ENCODE measurements at regions not wholly inside any gene's neighbourhood (a gene's known extent, or its start where the extent isn't known, plus 50 kb on each side); places are given as distances from the start of the nearest gene placed in this dataset.

DNA sequence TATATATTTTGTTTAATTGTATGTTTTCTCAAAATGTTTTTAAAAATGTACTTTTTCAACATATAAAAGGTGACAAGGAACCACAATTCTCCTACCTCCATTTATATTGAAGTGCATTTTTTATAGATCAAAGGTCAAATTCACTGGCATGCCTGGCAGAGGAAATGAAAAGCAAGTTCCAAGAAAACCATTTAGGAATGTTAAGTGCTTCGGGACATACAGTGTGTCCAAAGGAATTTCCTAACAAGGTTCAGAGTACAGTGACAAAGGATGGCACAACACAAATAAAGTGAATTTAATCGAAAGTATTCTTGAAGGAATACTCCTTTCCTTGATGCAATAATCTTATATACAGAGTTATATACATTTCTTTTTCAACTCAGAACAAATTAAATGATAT lies 242.3 kb downstream of the CCER1 start:
- Mint-ChIP-seq H3K9me3 (ENCODE audit: low read depth, unreplicated experiment) (no peaks in the 10 kb centered on the region), H3K27me3 (ENCODE audit: unreplicated experiment) (no peaks in the 10 kb centered on the region), H3K4me3 (ENCODE audit: low read depth, unreplicated experiment) (no peak overlapping the region), H3K4me1 (ENCODE audit: low read depth, unreplicated experiment) (peaks cover 10% of the 10 kb centered on the region), H3K27ac (ENCODE audit: unreplicated experiment) (no peak overlapping the region), H3K36me3 (ENCODE audit: insufficient read depth, unreplicated experiment) (no peaks in the 10 kb centered on the region)
- no peak for DNase-seq
- no TSS peak for BruUV-seq (replicated peaks)
- TF ChIP-seq, protein P1, sequence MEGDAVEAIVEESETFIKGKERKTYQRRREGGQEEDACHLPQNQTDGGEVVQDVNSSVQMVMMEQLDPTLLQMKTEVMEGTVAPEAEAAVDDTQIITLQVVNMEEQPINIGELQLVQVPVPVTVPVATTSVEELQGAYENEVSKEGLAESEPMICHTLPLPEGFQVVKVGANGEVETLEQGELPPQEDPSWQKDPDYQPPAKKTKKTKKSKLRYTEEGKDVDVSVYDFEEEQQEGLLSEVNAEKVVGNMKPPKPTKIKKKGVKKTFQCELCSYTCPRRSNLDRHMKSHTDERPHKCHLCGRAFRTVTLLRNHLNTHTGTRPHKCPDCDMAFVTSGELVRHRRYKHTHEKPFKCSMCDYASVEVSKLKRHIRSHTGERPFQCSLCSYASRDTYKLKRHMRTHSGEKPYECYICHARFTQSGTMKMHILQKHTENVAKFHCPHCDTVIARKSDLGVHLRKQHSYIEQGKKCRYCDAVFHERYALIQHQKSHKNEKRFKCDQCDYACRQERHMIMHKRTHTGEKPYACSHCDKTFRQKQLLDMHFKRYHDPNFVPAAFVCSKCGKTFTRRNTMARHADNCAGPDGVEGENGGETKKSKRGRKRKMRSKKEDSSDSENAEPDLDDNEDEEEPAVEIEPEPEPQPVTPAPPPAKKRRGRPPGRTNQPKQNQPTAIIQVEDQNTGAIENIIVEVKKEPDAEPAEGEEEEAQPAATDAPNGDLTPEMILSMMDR (IDR thresholded peaks at IDR 0.05; ENCODE audit: unreplicated experiment): no peak
- CTCF ChIA-PET: no interaction called here
- intact Hi-C loops (cut with micrococcal nuclease; ENCODE audit: unreplicated experiment): loop anchor here (5.0 kb wide), 1 partner anchor 145 kb away; no protein-coding TSS in a partner anchor

GRCh38 chr12:90710711-90711110 lies 244.3 kb downstream of the CCER1 start:
- H3K27ac Mint-ChIP-seq (ENCODE audit: unreplicated experiment): peak overlapping the region; percentile 13
- CTCF ChIA-PET: no interaction called here
- BruUV-seq (replicated peaks): no TSS peak
- intact Hi-C loops (cut with micrococcal nuclease; ENCODE audit: unreplicated experiment): loop anchor here (5.0 kb wide), 1 partner anchor 147 kb away; no protein-coding TSS in a partner anchor
- H3K36me3 Mint-ChIP-seq (ENCODE audit: insufficient read depth, unreplicated experiment): no peaks in the 10 kb centered on the region
- H3K27me3 Mint-ChIP-seq (ENCODE audit: unreplicated experiment): no peaks in the 10 kb centered on the region
- peaks cover 10% of the 10 kb centered on the region for H3K4me1 Mint-ChIP-seq (ENCODE audit: low read depth, unreplicated experiment)
- TF ChIP-seq, protein P1 (IDR thresholded peaks at IDR 0.05; ENCODE audit: unreplicated experiment): no peak
- no peak for DNase-seq
- no peak overlapping the region for H3K4me3 Mint-ChIP-seq (ENCODE audit: low read depth, unreplicated experiment)
- no peaks in the 10 kb centered on the region for H3K9me3 Mint-ChIP-seq (ENCODE audit: low read depth, unreplicated experiment)

- TF ChIP-seq, protein P1 (IDR thresholded peaks at IDR 0.05; ENCODE audit: unreplicated experiment): no peak
- Mint-ChIP-seq H3K27me3 (ENCODE audit: unreplicated experiment) (no peaks in the 10 kb centered on the region), H3K27ac (ENCODE audit: unreplicated experiment) (no peak overlapping the region), H3K4me1 (ENCODE audit: low read depth, unreplicated experiment) (peaks cover 5% of the 10 kb centered on the region), H3K36me3 (ENCODE audit: insufficient read depth, unreplicated experiment) (no peaks in the 10 kb centered on the region), H3K9me3 (ENCODE audit: low read depth, unreplicated experiment) (no peaks in the 10 kb centered on the region), H3K4me3 (ENCODE audit: low read depth, unreplicated experiment) (no peak overlapping the region)
- intact Hi-C loops (cut with micrococcal nuclease; ENCODE audit: unreplicated experiment): no loop called here
- CTCF ChIA-PET: no interaction called here
- DNase-seq: no peak
- BruUV-seq (replicated peaks): no TSS peak
Measured at GRCh38 chr12:90706036-90706435, 248.9 kb downstream of the CCER1 start.

DNA sequence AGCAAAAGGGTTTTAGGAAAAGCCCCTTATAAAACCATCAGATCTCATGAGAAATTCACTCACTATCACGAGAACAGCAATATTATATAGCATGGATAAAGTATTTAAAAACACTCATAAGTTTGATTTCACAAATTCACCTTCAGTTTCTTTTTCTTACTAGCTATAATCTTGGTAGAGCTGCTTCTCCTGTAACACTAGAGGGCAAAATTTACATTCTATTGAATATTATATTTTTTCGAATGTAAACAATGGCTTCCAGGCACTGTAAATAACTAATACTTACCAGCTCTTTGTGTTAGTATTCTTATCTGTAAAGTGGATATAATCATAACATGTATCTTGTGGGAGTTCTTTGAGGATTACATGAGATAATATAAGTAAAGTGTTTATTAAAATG lies 259.6 kb downstream of the CCER1 start:
- TF ChIP-seq, protein P1 (IDR thresholded peaks at IDR 0.05; ENCODE audit: unreplicated experiment): no peak
- no TSS peak for BruUV-seq (replicated peaks)
- CTCF ChIA-PET: no interaction called here

More for the DNA sequence above, 259.6 kb downstream of the CCER1 start:
- intact Hi-C loops (cut with micrococcal nuclease; ENCODE audit: unreplicated experiment): loop anchor here (1.0 to 5.0 kb wide), 3 partner anchors 157 to 245 kb away; no protein-coding TSS in a partner anchor
- no peak for DNase-seq
- H3K27ac Mint-ChIP-seq (ENCODE audit: unreplicated experiment): no peak overlapping the region
- no peaks in the 10 kb centered on the region for H3K9me3 Mint-ChIP-seq (ENCODE audit: low read depth, unreplicated experiment)
- H3K4me1 Mint-ChIP-seq (ENCODE audit: low read depth, unreplicated experiment): no peaks in the 10 kb centered on the region
- no peak overlapping the region for H3K4me3 Mint-ChIP-seq (ENCODE audit: low read depth, unreplicated experiment)
- H3K27me3 Mint-ChIP-seq (ENCODE audit: unreplicated experiment): no peaks in the 10 kb centered on the region
- no peaks in the 10 kb centered on the region for H3K36me3 Mint-ChIP-seq (ENCODE audit: insufficient read depth, unreplicated experiment)
